MM.1S (cell line): ENCODE measurements at regions not wholly inside any gene's neighbourhood (a gene's known extent, or its start where the extent isn't known, plus 50 kb on each side); places are given as distances from the start of the nearest gene placed in this dataset.

Experiments
- CTCF ChIP-seq: fragments of 300-600 bp; sonication (generic); IDR thresholded peaks from 2 replicates; pipeline ENCODE4 v1.5.1; 2016; ENCODE audit warnings: antibody characterized with exemption, low read length, mixed read lengths
- EZH2 ChIP-seq: fragments of 300-600 bp; sonication (generic); optimal IDR thresholded peaks from 2 replicates; pipeline ENCODE3; 2017; ENCODE audit warnings: low read depth, mild to moderate bottlenecking, antibody characterized with exemption, low read length, mixed read lengths

DNA sequence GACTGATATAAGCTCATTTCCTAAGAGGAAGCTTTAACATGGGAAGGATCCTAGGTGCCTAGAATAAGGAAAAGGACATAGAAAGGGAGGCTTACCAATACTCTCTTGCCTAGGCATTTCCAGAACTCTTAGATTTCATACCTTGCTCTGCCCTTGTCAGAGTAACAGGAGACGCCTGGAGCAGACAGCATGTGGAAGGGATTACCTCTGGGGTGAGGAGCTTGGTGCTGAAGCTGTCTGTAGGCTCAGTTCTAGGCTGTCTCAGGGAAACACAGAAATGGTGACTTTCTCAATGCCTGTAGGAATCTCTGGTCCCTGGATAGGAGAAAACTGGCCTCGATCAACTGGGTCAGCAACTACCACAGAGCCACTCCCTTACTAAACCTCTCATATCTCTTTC lies 150.0 kb downstream of the SLC4A3 start:
- TF ChIP-seq EZH2: no peak
- TF ChIP-seq CTCF: no peak
